EL (cell line): ENCODE measurements at regions not wholly inside any gene's neighbourhood (a gene's known extent, or its start where the extent isn't known, plus 50 kb on each side); places are given as distances from the start of the nearest gene placed in this dataset.

Experiments
- DNase-seq: peaks from one replicate; pipeline ENCODE4 v3.0.0-alpha.2; 2016

- DNase-seq = no peak
Measured at GRCh38 chr4:124594945-124595344, 117.6 kb downstream of the ANKRD50 start.

GRCh38 chr4:124596816-124597215, 115.7 kb downstream of the ANKRD50 start:
- no peak for DNase-seq

GRCh38 chr4:124610211-124610610, 102.3 kb downstream of the ANKRD50 start:
- no peak for DNase-seq
